WTC11 (cell line): ENCODE measurements at regions not wholly inside any gene's neighbourhood (a gene's known extent, or its start where the extent isn't known, plus 50 kb on each side); places are given as distances from the start of the nearest gene placed in this dataset.

Source experiments
- ATAC-seq: fragments of 200-7000 bp; cut with Tn5 transposase; 2 replicates; pipeline ENCODE4 v1.10.0; 2021; ENCODE audit warnings: mild to moderate bottlenecking, moderate library complexity
- CTCF ChIA-PET: fragments of 300-600 bp; sonication (Branson Sonifier 250); formaldehyde crosslinking; loops from one replicate; lab custom pipeline; 2021; ENCODE audit warnings: antibody characterized with exemption; lab: Charles Lee
- POLR2A ChIA-PET: fragments of 350-600 bp; sonication (Branson Sonifier 250); formaldehyde crosslinking; loops from one replicate; lab custom pipeline; 2021; ENCODE audit warnings: antibody characterized with exemption; lab: Charles Lee
- DNase-seq: peaks from one replicate; pipeline ENCODE4 v3.0.0; 2021; ENCODE audit warnings: low spot score
- H3K27ac Mint-ChIP-seq: 2 replicates; pipeline ENCODE4 v1.8.0; 2021; ENCODE audit warnings: mixed read lengths
- H3K27me3 Mint-ChIP-seq: 2 replicates; pipeline ENCODE4 v1.8.0; 2021; ENCODE audit warnings: low read depth, mild to moderate bottlenecking, moderate library complexity, mixed read lengths
- H3K36me3 Mint-ChIP-seq: 2 replicates; pipeline ENCODE4 v1.8.0; 2021; ENCODE audit warnings: mixed read lengths
- H3K4me1 Mint-ChIP-seq: 2 replicates; pipeline ENCODE4 v1.8.0; 2022; ENCODE audit warnings: mixed read lengths
- H3K4me3 Mint-ChIP-seq: 2 replicates; pipeline ENCODE4 v1.8.0; 2021; ENCODE audit warnings: mild to moderate bottlenecking, moderate library complexity, mixed read lengths
- H3K9me3 Mint-ChIP-seq: 2 replicates; pipeline ENCODE4 v1.8.0; 2021; ENCODE audit warnings: mixed read lengths
- ATF1 ChIP-seq: sonication (generic); formaldehyde crosslinking; IDR thresholded peaks from 2 replicates; pipeline ENCODE4 v1.8.1; 2023; ENCODE audit warnings: mild to moderate bottlenecking, moderate library complexity, missing genetic modification reagents
- CREB1 ChIP-seq: sonication (generic); formaldehyde crosslinking; IDR thresholded peaks from 2 replicates; pipeline ENCODE4 v1.8.0; 2023; ENCODE audit warnings: mild to moderate bottlenecking, missing genetic modification reagents
- MXD4 ChIP-seq: fragments of 250-450 bp; sonication (Bioruptor Pico); IDR thresholded peaks from 2 replicates; pipeline ENCODE4 v1.8.0; 2021; ENCODE audit warnings: mild to moderate bottlenecking, moderate library complexity, borderline replicate concordance
- MYBL2 ChIP-seq: sonication (generic); formaldehyde crosslinking; IDR thresholded peaks from 2 replicates; pipeline ENCODE4 v1.8.1; 2023; ENCODE audit warnings: mild to moderate bottlenecking, moderate library complexity, missing genetic modification reagents
- NFATC4 ChIP-seq: fragments of 250-450 bp; sonication (Bioruptor Pico); IDR thresholded peaks from 2 replicates; pipeline ENCODE4 v1.9.0; 2021; ENCODE audit warnings: mild to moderate bottlenecking
- OVOL2 ChIP-seq: fragments of 250-450 bp; sonication (Bioruptor Pico); IDR thresholded peaks from 2 replicates; pipeline ENCODE4 v1.9.0; 2021; ENCODE audit warnings: mild to moderate bottlenecking, borderline replicate concordance
- RORB ChIP-seq: fragments of 250-450 bp; sonication (Bioruptor Pico); IDR thresholded peaks from 2 replicates; pipeline ENCODE4 v1.9.0; 2021; ENCODE audit warnings: mild to moderate bottlenecking
- SMAD3 ChIP-seq: sonication (generic); formaldehyde crosslinking; IDR thresholded peaks from 2 replicates; pipeline ENCODE4 v1.8.0; 2022; ENCODE audit warnings: missing genetic modification reagents, mild to moderate bottlenecking, borderline replicate concordance
- ZNF121 ChIP-seq: sonication (generic); formaldehyde crosslinking; IDR thresholded peaks from 2 replicates; pipeline ENCODE4 v1.8.0; 2023; ENCODE audit warnings: missing genetic modification reagents
- ZNF219 ChIP-seq: sonication (generic); formaldehyde crosslinking; IDR thresholded peaks from 2 replicates; pipeline ENCODE4 v1.8.0; 2023; ENCODE audit warnings: missing genetic modification reagents, mild to moderate bottlenecking, borderline replicate concordance
- ZNF396 ChIP-seq: fragments of 250-450 bp; sonication (Bioruptor Pico); IDR thresholded peaks from 2 replicates; pipeline ENCODE4 v1.8.0; 2021; ENCODE audit warnings: mild to moderate bottlenecking, moderate library complexity, borderline replicate concordance
- TF ChIP-seq, protein P1 (sequence below): sonication (generic); formaldehyde crosslinking; IDR thresholded peaks from 2 replicates; pipeline ENCODE4 v1.8.1; 2023; ENCODE audit warnings: mild to moderate bottlenecking, missing genetic modification reagents, borderline replicate concordance
- TF ChIP-seq, protein P2 (sequence below): fragments of 200-600 bp; IDR thresholded peaks from 2 replicates; pipeline ENCODE4 v1.8.0; 2022; ENCODE audit warnings: antibody characterized with exemption
- TF ChIP-seq, protein P3 (sequence below): sonication (generic); formaldehyde crosslinking; IDR thresholded peaks from 2 replicates; pipeline ENCODE4 v1.8.1; 2023; ENCODE audit warnings: mild to moderate bottlenecking, moderate library complexity, missing genetic modification reagents
- TF ChIP-seq, protein P4 (sequence below): fragments of 250-450 bp; sonication (Bioruptor Pico); IDR thresholded peaks from 2 replicates; pipeline ENCODE4 v1.8.0; 2021; ENCODE audit warnings: mild to moderate bottlenecking

DNA sequence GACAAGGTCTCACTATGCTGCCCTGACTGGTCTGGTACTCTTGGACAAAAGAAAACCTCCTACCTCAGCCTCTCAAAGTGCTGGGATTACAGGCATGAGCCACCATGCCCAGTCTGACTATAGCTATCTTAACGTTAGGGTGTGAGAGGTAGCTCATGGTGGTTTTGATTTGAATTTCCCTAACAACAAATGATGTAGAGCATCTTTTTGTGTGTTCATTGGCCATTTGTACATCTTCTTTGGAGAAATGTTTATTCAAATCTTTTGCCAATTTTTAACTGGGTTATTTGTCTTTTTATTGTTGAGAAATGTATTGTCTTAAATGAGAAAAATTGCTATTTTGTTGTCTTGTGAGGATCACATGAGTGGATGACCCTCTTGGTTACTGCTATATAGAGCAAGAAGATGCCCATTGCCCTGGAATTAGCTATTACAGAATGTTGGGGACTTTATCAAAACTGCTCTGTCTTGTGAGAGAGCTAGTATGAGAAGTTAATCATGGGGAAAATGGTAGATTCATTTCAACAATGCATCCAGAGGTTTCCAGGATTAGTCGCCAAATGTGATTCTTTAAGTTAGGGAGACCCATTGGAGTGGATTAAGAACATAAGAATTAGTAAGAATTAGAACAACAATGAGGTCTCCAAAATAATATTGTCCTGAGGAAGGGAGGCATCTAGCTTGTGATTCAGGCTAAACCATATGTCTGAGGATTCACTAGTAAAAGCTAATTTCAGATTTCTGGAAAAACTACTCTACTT lies 124.3 kb upstream of the MOCS2 start:
- ATAC-seq (no peak), DNase-seq (no peak)
- peaks cover 48% of the 10 kb centered on the region for H3K9me3 Mint-ChIP-seq
- no peaks in the 10 kb centered on the region for H3K4me1 Mint-ChIP-seq
- H3K4me3 Mint-ChIP-seq = no peak overlapping the region
- POLR2A ChIA-PET = interaction anchor here (0.6 kb wide), 1 partner anchor 982 kb away, joined by 6 read pairs; no protein-coding TSS in a partner anchor
- no peaks in the 10 kb centered on the region; the same call in 1 of the 2 replicates for H3K27me3 Mint-ChIP-seq
- H3K27ac Mint-ChIP-seq = no peak overlapping the region
- CTCF ChIA-PET = no interaction called here
- peaks cover 22% of the 10 kb centered on the region for H3K36me3 Mint-ChIP-seq
- TF ChIP-seq, protein P1, sequence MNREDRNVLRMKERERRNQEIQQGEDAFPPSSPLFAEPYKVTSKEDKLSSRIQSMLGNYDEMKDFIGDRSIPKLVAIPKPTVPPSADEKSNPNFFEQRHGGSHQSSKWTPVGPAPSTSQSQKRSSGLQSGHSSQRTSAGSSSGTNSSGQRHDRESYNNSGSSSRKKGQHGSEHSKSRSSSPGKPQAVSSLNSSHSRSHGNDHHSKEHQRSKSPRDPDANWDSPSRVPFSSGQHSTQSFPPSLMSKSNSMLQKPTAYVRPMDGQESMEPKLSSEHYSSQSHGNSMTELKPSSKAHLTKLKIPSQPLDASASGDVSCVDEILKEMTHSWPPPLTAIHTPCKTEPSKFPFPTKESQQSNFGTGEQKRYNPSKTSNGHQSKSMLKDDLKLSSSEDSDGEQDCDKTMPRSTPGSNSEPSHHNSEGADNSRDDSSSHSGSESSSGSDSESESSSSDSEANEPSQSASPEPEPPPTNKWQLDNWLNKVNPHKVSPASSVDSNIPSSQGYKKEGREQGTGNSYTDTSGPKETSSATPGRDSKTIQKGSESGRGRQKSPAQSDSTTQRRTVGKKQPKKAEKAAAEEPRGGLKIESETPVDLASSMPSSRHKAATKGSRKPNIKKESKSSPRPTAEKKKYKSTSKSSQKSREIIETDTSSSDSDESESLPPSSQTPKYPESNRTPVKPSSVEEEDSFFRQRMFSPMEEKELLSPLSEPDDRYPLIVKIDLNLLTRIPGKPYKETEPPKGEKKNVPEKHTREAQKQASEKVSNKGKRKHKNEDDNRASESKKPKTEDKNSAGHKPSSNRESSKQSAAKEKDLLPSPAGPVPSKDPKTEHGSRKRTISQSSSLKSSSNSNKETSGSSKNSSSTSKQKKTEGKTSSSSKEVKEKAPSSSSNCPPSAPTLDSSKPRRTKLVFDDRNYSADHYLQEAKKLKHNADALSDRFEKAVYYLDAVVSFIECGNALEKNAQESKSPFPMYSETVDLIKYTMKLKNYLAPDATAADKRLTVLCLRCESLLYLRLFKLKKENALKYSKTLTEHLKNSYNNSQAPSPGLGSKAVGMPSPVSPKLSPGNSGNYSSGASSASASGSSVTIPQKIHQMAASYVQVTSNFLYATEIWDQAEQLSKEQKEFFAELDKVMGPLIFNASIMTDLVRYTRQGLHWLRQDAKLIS (CRISPR knock-in tag) = no peak
- no peak for TF ChIP-seq CREB1 (CRISPR knock-in tag)
- TF ChIP-seq, protein P2, sequence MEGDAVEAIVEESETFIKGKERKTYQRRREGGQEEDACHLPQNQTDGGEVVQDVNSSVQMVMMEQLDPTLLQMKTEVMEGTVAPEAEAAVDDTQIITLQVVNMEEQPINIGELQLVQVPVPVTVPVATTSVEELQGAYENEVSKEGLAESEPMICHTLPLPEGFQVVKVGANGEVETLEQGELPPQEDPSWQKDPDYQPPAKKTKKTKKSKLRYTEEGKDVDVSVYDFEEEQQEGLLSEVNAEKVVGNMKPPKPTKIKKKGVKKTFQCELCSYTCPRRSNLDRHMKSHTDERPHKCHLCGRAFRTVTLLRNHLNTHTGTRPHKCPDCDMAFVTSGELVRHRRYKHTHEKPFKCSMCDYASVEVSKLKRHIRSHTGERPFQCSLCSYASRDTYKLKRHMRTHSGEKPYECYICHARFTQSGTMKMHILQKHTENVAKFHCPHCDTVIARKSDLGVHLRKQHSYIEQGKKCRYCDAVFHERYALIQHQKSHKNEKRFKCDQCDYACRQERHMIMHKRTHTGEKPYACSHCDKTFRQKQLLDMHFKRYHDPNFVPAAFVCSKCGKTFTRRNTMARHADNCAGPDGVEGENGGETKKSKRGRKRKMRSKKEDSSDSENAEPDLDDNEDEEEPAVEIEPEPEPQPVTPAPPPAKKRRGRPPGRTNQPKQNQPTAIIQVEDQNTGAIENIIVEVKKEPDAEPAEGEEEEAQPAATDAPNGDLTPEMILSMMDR = no peak
- no peak for TF ChIP-seq ATF1 (CRISPR knock-in tag)
- TF ChIP-seq ZNF219 (CRISPR knock-in tag) = no peak
- TF ChIP-seq RORB (CRISPR knock-in tag) = no peak
- no peak for TF ChIP-seq ZNF121 (CRISPR knock-in tag)
- TF ChIP-seq, protein P3, sequence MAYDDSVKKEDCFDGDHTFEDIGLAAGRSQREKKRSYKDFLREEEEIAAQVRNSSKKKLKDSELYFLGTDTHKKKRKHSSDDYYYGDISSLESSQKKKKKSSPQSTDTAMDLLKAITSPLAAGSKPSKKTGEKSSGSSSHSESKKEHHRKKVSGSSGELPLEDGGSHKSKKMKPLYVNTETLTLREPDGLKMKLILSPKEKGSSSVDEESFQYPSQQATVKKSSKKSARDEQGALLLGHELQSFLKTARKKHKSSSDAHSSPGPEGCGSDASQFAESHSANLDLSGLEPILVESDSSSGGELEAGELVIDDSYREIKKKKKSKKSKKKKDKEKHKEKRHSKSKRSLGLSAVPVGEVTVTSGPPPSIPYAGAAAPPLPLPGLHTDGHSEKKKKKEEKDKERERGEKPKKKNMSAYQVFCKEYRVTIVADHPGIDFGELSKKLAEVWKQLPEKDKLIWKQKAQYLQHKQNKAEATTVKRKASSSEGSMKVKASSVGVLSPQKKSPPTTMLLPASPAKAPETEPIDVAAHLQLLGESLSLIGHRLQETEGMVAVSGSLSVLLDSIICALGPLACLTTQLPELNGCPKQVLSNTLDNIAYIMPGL (CRISPR knock-in tag) = no peak
- TF ChIP-seq, protein P4, sequence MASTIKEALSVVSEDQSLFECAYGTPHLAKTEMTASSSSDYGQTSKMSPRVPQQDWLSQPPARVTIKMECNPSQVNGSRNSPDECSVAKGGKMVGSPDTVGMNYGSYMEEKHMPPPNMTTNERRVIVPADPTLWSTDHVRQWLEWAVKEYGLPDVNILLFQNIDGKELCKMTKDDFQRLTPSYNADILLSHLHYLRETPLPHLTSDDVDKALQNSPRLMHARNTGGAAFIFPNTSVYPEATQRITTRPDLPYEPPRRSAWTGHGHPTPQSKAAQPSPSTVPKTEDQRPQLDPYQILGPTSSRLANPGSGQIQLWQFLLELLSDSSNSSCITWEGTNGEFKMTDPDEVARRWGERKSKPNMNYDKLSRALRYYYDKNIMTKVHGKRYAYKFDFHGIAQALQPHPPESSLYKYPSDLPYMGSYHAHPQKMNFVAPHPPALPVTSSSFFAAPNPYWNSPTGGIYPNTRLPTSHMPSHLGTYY (CRISPR knock-in tag) = no peak
- TF ChIP-seq SMAD3 (CRISPR knock-in tag) = no peak
- TF ChIP-seq NFATC4 (CRISPR knock-in tag) = no peak
- TF ChIP-seq, all 79 proteins: peak for 0

DNA sequence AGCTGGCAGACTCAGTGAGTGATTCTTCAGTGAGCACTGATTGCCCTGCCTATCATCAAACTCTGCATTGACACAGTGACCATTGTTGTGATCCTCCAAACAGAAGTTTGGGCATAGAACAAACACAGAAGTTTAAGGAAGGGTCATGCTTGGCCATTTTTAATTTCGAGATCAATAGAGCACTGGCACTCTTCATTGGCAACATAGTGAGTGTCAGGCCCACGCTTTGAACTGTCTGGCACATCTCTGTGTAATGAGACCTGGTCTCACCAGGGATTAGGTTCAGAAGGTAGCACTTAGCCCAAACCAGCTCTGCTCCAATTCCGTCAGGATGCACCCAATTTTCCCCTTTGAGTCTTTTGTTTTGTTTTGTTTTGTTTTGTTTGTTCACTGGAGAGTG lies 127.1 kb upstream of the MOCS2 start:
- no peak for ATAC-seq
- H3K4me1 Mint-ChIP-seq = no peaks in the 10 kb centered on the region
- H3K27ac Mint-ChIP-seq = no peak overlapping the region
- TF ChIP-seq MXD4 (CRISPR knock-in tag) (no peak), OVOL2 (CRISPR knock-in tag) (no peak), MYBL2 (no peak), ZNF396 (CRISPR knock-in tag) (no peak)
- TF ChIP-seq, all 79 proteins: peak for 0
- CTCF ChIA-PET = no interaction called here
- no peak for DNase-seq
- POLR2A ChIA-PET = no interaction called here
- Mint-ChIP-seq H3K4me3 (no peak overlapping the region), H3K27me3 (no peaks in the 10 kb centered on the region), H3K36me3 (no peaks in the 10 kb centered on the region; the same call in 1 of the 2 replicates), H3K9me3 (peaks cover 19% of the 10 kb centered on the region)
